HL-60 (cell line): ENCODE measurements at regions not wholly inside any gene's neighbourhood (a gene's known extent, or its start where the extent isn't known, plus 50 kb on each side); places are given as distances from the start of the nearest gene placed in this dataset.

Experiments
- DNase-seq, 2 experiments: peaks; one replicate each; pipeline ENCODE4 v3.0.0-alpha.2; 2010 to 2020; ENCODE audit warnings: low read depth in 1 of 2, low spot score in 1 of 2
- H3K27ac ChIP-seq: fragments of 250-450 bp; sonication (Bioruptor Pico); replicated peaks from 2 replicates; pipeline ENCODE4 v1.5.1; 2020; ENCODE audit warnings: mild to moderate bottlenecking, moderate library complexity
- H3K27me3 ChIP-seq: fragments of 250-450 bp; sonication (Bioruptor Pico); 2 replicates; pipeline ENCODE4 v1.5.1; 2021; ENCODE audit warnings: mild to moderate bottlenecking, moderate library complexity; ENCODE audit not compliant: insufficient read depth, poor library complexity, severe bottlenecking
- H3K4me3 ChIP-seq: replicated peaks from 2 replicates; pipeline ENCODE4 v1.5.1; 2011; ENCODE audit warnings: mild to moderate bottlenecking, control low read depth, low read length; ENCODE audit not compliant: insufficient read depth
- GABPA ChIP-seq: IDR thresholded peaks from 2 replicates; pipeline ENCODE4 v1.6.1; 2012; ENCODE audit warnings: low read depth
- POLR2AphosphoS5 ChIP-seq: IDR thresholded peaks from 2 replicates; pipeline ENCODE4 v1.6.1; 2012; ENCODE audit warnings: low read depth
- SPI1 ChIP-seq: IDR thresholded peaks from 2 replicates; pipeline ENCODE4 v1.6.1; 2012; ENCODE audit warnings: low read depth, mild to moderate bottlenecking, borderline replicate concordance
- TF ChIP-seq, protein P1 (sequence below): IDR thresholded peaks from one replicate; pipeline ENCODE4 v1.5.1; 2011; ENCODE audit warnings: low read length, control low read depth, inconsistent platforms; ENCODE audit not compliant: insufficient read depth
- TF ChIP-seq, protein P2 (sequence below): IDR thresholded peaks from 2 replicates; pipeline ENCODE4 v1.6.1; 2012; ENCODE audit warnings: low read depth; ENCODE audit not compliant: insufficient replicate concordance

DNA sequence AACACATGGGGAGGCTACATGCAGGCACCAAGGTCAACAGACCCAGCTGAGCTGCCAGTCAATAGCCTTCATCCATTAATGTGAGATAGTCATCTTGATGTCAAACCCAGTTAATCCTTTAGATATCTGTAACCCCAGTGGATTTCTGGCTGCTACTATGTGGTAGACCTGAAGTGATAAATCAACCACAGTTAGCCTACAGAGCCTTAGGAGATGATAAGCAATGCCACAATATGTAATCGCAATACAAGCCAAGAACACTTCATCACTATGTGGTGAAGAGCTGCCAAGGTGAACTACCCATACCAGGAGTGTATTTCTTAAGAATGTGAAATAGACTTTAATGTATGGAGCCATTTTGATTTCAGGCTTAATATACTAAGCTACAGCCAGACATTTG lies 1175.5 kb downstream of the DTWD2 start:
- Histone ChIP-seq H3K27me3 (no peaks in the 10 kb centered on the region), H3K27ac (no peak overlapping the region), H3K4me3 (no peak overlapping the region)
- no peak for DNase-seq
- TF ChIP-seq, protein P1, sequence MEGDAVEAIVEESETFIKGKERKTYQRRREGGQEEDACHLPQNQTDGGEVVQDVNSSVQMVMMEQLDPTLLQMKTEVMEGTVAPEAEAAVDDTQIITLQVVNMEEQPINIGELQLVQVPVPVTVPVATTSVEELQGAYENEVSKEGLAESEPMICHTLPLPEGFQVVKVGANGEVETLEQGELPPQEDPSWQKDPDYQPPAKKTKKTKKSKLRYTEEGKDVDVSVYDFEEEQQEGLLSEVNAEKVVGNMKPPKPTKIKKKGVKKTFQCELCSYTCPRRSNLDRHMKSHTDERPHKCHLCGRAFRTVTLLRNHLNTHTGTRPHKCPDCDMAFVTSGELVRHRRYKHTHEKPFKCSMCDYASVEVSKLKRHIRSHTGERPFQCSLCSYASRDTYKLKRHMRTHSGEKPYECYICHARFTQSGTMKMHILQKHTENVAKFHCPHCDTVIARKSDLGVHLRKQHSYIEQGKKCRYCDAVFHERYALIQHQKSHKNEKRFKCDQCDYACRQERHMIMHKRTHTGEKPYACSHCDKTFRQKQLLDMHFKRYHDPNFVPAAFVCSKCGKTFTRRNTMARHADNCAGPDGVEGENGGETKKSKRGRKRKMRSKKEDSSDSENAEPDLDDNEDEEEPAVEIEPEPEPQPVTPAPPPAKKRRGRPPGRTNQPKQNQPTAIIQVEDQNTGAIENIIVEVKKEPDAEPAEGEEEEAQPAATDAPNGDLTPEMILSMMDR: no peak
- TF ChIP-seq, protein P2, sequence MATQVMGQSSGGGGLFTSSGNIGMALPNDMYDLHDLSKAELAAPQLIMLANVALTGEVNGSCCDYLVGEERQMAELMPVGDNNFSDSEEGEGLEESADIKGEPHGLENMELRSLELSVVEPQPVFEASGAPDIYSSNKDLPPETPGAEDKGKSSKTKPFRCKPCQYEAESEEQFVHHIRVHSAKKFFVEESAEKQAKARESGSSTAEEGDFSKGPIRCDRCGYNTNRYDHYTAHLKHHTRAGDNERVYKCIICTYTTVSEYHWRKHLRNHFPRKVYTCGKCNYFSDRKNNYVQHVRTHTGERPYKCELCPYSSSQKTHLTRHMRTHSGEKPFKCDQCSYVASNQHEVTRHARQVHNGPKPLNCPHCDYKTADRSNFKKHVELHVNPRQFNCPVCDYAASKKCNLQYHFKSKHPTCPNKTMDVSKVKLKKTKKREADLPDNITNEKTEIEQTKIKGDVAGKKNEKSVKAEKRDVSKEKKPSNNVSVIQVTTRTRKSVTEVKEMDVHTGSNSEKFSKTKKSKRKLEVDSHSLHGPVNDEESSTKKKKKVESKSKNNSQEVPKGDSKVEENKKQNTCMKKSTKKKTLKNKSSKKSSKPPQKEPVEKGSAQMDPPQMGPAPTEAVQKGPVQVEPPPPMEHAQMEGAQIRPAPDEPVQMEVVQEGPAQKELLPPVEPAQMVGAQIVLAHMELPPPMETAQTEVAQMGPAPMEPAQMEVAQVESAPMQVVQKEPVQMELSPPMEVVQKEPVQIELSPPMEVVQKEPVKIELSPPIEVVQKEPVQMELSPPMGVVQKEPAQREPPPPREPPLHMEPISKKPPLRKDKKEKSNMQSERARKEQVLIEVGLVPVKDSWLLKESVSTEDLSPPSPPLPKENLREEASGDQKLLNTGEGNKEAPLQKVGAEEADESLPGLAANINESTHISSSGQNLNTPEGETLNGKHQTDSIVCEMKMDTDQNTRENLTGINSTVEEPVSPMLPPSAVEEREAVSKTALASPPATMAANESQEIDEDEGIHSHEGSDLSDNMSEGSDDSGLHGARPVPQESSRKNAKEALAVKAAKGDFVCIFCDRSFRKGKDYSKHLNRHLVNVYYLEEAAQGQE: no peak
- TF ChIP-seq SPI1 (no peak), POLR2AphosphoS5 (no peak), GABPA (no peak)

DNA sequence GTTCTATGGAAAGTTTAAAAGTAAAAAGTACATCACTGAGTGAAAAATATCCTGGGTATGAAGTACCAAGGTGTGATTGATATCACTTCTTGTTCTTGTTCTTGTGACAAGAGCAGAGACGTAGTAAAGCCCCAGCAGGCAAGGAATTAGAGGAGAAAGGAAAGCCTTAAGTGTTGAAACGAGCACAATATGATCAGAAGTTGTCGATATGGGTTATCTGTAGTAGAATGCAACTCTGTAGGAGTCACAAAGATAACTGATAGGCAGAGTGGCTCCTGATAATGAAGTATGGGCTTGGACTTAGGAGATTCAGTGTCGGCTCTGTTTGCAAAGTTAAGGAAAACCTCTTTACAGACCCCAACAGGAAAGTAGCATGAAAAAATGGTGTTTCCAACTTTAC lies 1179.1 kb downstream of the DTWD2 start:
- H3K27me3 ChIP-seq: no peaks in the 10 kb centered on the region
- H3K4me3 ChIP-seq: no peak overlapping the region
- no peak for DNase-seq
- no peak overlapping the region for H3K27ac ChIP-seq
- TF ChIP-seq POLR2AphosphoS5: no peak
- TF ChIP-seq, protein P1: no peak
- TF ChIP-seq, protein P2: no peak
- TF ChIP-seq GABPA: no peak
- no peak for TF ChIP-seq SPI1

DNA sequence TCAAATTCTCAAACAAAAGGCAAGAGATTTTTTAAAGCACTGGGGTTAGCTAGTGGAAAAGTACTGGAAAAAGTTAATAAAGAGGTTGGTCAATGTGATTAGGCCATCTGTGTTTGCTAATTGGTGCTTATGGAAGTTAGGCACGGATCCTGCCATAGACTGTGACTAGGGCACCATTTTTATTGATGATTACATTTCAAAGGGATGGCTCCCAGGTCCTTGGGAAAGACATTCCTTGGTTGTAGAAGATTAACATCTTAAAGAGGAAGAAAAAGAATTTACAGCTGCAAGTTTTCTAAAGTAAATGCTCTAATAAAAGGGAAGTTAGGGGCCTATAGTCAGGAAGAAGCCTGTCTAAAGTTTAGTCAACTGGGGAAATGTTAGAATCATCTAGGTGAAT lies 1183.3 kb downstream of the DTWD2 start:
- DNase-seq: no peak
- H3K27ac ChIP-seq: no peak overlapping the region
- H3K27me3 ChIP-seq: no peaks in the 10 kb centered on the region
- no peak overlapping the region for H3K4me3 ChIP-seq
- TF ChIP-seq POLR2AphosphoS5 (no peak), SPI1 (no peak), GABPA (no peak)
- TF ChIP-seq, protein P2: no peak
- TF ChIP-seq, protein P1: no peak
